ENCODE measurements at regions not wholly inside any gene's neighbourhood (a gene's known extent, or its start where the extent isn't known, plus 50 kb on each side); places are given as distances from the start of the nearest gene placed in this dataset.
A peak's percentile ranks its signal among the peaks of the same experiment; 100 is the strongest.

- H3K4me2 ChIP-seq (ENCODE audit: extremely low read depth, insufficient read depth, low read length) = no peak overlapping the region
- no peaks in the 10 kb centered on the region for H3K4me1 ChIP-seq (ENCODE audit: control insufficient read depth, extremely low read depth, insufficient read depth, low read length)
- no peak overlapping the region for H3K9ac ChIP-seq (ENCODE audit: insufficient read depth, low read length)
- no peaks in the 10 kb centered on the region for H3K36me3 ChIP-seq (ENCODE audit: control insufficient read depth, insufficient read depth, low read length)
- H3K27me3 ChIP-seq (ENCODE audit: control insufficient read depth, insufficient read depth, low read length) = no peaks in the 10 kb centered on the region
- no peak overlapping the region for H3K4me3 ChIP-seq (replicated peaks in 1 of 4; ENCODE audit: control extremely low read depth in 1 of 4, insufficient read depth in 1 of 4, low read depth in 3 of 4, low read length in 4 of 4)
- no peaks in the 10 kb centered on the region for H3K79me2 ChIP-seq (ENCODE audit: control insufficient read depth, insufficient read depth, low read length)
- DNase-seq (ENCODE audit: low read depth in 2 of 2) = no peak
- no peaks in the 10 kb centered on the region for H3K9me3 ChIP-seq (ENCODE audit: control insufficient read depth, insufficient read depth, low read depth, low read length)
- no peaks in the 10 kb centered on the region for H4K20me1 ChIP-seq (ENCODE audit: control insufficient read depth, extremely low read depth, insufficient read depth, low read length)
- no peak for TF ChIP-seq EZH2 (IDR thresholded peaks at IDR 0.05; ENCODE audit: low read length, missing control alignments)
- TF ChIP-seq CTCF (conservative IDR thresholded peaks at IDR 0.05 in 1 of 2, IDR thresholded peaks at IDR 0.05 in 1 of 2; ENCODE audit: low read depth in 1 of 2, low read length in 2 of 2) = no peak
- no peak overlapping the region for H3K27ac ChIP-seq (ENCODE audit: insufficient read depth, low read length)
- H2AFZ ChIP-seq (ENCODE audit: low read length) = no peak overlapping the region
Observed at GRCh38 chr14:62156052-62156451, 393.8 kb downstream of the SNAPC1 start.

- H3K4me1 ChIP-seq (ENCODE audit: control insufficient read depth, extremely low read depth, insufficient read depth, low read length) = no peaks in the 10 kb centered on the region
- H3K4me3 ChIP-seq (replicated peaks in 1 of 4; ENCODE audit: control extremely low read depth in 1 of 4, insufficient read depth in 1 of 4, low read depth in 3 of 4, low read length in 4 of 4) = no peak overlapping the region
- H3K27ac ChIP-seq (ENCODE audit: insufficient read depth, low read length) = no peak overlapping the region
- no peaks in the 10 kb centered on the region for H3K36me3 ChIP-seq (ENCODE audit: control insufficient read depth, insufficient read depth, low read length)
- no peak overlapping the region for H3K9ac ChIP-seq (ENCODE audit: insufficient read depth, low read length)
- no peaks in the 10 kb centered on the region for H3K9me3 ChIP-seq (ENCODE audit: control insufficient read depth, insufficient read depth, low read depth, low read length)
- DNase-seq (ENCODE audit: low read depth in 2 of 2) = peak in 1 of 2 donors; percentile 10
- no peak overlapping the region for H3K4me2 ChIP-seq (ENCODE audit: extremely low read depth, insufficient read depth, low read length)
- H3K27me3 ChIP-seq (ENCODE audit: control insufficient read depth, insufficient read depth, low read length) = no peaks in the 10 kb centered on the region
- H4K20me1 ChIP-seq (ENCODE audit: control insufficient read depth, extremely low read depth, insufficient read depth, low read length) = no peaks in the 10 kb centered on the region
- TF ChIP-seq EZH2 (IDR thresholded peaks at IDR 0.05; ENCODE audit: low read length, missing control alignments) (no peak), CTCF (conservative IDR thresholded peaks at IDR 0.05 in 1 of 2, IDR thresholded peaks at IDR 0.05 in 1 of 2; ENCODE audit: low read depth in 1 of 2, low read length in 2 of 2) (no peak)
- no peaks in the 10 kb centered on the region for H3K79me2 ChIP-seq (ENCODE audit: control insufficient read depth, insufficient read depth, low read length)
- H2AFZ ChIP-seq (ENCODE audit: low read length) = no peak overlapping the region
Observed at GRCh38 chr14:62158779-62159178, 396.6 kb downstream of the SNAPC1 start.

- no peaks in the 10 kb centered on the region for H3K27me3 ChIP-seq (ENCODE audit: control insufficient read depth, insufficient read depth, low read length)
- TF ChIP-seq EZH2 (IDR thresholded peaks at IDR 0.05; ENCODE audit: low read length, missing control alignments) (no peak), CTCF (conservative IDR thresholded peaks at IDR 0.05 in 1 of 2, IDR thresholded peaks at IDR 0.05 in 1 of 2; ENCODE audit: low read depth in 1 of 2, low read length in 2 of 2) (no peak)
- no peak overlapping the region for H3K4me2 ChIP-seq (ENCODE audit: extremely low read depth, insufficient read depth, low read length)
- H3K36me3 ChIP-seq (ENCODE audit: control insufficient read depth, insufficient read depth, low read length) = no peaks in the 10 kb centered on the region
- no peaks in the 10 kb centered on the region for H3K79me2 ChIP-seq (ENCODE audit: control insufficient read depth, insufficient read depth, low read length)
- no peaks in the 10 kb centered on the region for H4K20me1 ChIP-seq (ENCODE audit: control insufficient read depth, extremely low read depth, insufficient read depth, low read length)
- no peaks in the 10 kb centered on the region for H3K9me3 ChIP-seq (ENCODE audit: control insufficient read depth, insufficient read depth, low read depth, low read length)
- no peak overlapping the region for H3K9ac ChIP-seq (ENCODE audit: insufficient read depth, low read length)
- H3K4me1 ChIP-seq (ENCODE audit: control insufficient read depth, extremely low read depth, insufficient read depth, low read length) = no peaks in the 10 kb centered on the region
- H3K27ac ChIP-seq (ENCODE audit: insufficient read depth, low read length) = no peak overlapping the region
- H3K4me3 ChIP-seq (replicated peaks in 1 of 4; ENCODE audit: control extremely low read depth in 1 of 4, insufficient read depth in 1 of 4, low read depth in 3 of 4, low read length in 4 of 4) = no peak overlapping the region
- H2AFZ ChIP-seq (ENCODE audit: low read length) = no peak overlapping the region
- no peak for DNase-seq (ENCODE audit: low read depth in 2 of 2)
Observed at GRCh38 chr14:62159314-62159713, 397.1 kb downstream of the SNAPC1 start.

Data from fibroblast of lung (primary cell).